Central memory CD8-positive, alpha-beta T cell (primary cell): ENCODE measurements at regions not wholly inside any gene's neighbourhood (a gene's known extent, or its start where the extent isn't known, plus 50 kb on each side); places are given as distances from the start of the nearest gene placed in this dataset.
"Not testable (repeated sequence)": the region's sequence is repeated elsewhere in the genome, so short reads cannot be mapped to it uniquely, and the experiment has no call there.

ENCODE experiments used
- ATAC-seq: fragments of 150-1000 bp; cut with Tn5 transposase; replicated peaks from 2 replicates; pipeline ENCODE4 v1.10.0; 2022; ENCODE audit warnings: mild to moderate bottlenecking, moderate FRiP score, moderate number of reproducible peaks; ENCODE audit not compliant: poor library complexity, severe bottlenecking; ENCODE audit errors: extremely low read depth
- DNase-seq, 2 donors: peaks; one replicate each; pipeline ENCODE4 v3.0.0; 2021; ENCODE audit warnings: low spot score in 2 of 2
- H3K27ac Mint-ChIP-seq: one replicate; pipeline ENCODE4 v1.8.0; 2022; ENCODE audit warnings: low read depth, mild to moderate bottlenecking, moderate library complexity, mixed read lengths
- H3K27me3 Mint-ChIP-seq: one replicate; pipeline ENCODE4 v1.8.0; 2022; ENCODE audit warnings: mixed read lengths
- H3K36me3 Mint-ChIP-seq: one replicate; pipeline ENCODE4 v1.8.0; 2022; ENCODE audit warnings: mild to moderate bottlenecking, moderate library complexity, mixed read lengths; ENCODE audit not compliant: insufficient read depth
- H3K4me1 Mint-ChIP-seq: one replicate; pipeline ENCODE4 v1.8.0; 2022; ENCODE audit warnings: mixed read lengths
- H3K4me3 Mint-ChIP-seq: one replicate; pipeline ENCODE4 v1.8.0; 2022; ENCODE audit warnings: mild to moderate bottlenecking, moderate library complexity, mixed read lengths
- H3K9me3 Mint-ChIP-seq: one replicate; pipeline ENCODE4 v1.8.0; 2022; ENCODE audit warnings: mixed read lengths

DNA sequence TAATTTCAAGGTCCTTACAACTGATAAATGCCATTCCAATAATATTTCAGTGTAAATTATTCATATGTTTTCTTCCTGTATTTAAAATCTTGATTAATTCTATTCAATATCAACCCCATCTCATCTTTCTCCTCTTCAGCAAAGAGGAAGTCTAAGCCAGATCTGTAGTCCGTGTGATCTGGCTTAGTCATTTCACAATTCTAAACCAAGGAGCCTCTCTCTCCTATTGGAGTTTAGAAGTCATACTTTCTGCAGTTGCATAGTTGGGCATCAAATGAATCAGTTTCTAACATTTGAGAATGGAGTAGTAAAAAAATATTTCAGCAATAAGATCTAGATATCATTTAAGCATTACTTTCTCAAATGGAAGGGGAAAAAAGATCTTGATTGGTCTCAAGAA lies 354.9 kb downstream of the JRKL start:
- Mint-ChIP-seq H3K27me3 (no peaks in the 10 kb centered on the region), H3K4me1 (no peaks in the 10 kb centered on the region), H3K9me3 (peaks cover 6% of the 10 kb centered on the region), H3K27ac (no peak overlapping the region), H3K36me3 (no peaks in the 10 kb centered on the region), H3K4me3 (no peak overlapping the region)
- no peak for DNase-seq
- no peak for ATAC-seq

DNA sequence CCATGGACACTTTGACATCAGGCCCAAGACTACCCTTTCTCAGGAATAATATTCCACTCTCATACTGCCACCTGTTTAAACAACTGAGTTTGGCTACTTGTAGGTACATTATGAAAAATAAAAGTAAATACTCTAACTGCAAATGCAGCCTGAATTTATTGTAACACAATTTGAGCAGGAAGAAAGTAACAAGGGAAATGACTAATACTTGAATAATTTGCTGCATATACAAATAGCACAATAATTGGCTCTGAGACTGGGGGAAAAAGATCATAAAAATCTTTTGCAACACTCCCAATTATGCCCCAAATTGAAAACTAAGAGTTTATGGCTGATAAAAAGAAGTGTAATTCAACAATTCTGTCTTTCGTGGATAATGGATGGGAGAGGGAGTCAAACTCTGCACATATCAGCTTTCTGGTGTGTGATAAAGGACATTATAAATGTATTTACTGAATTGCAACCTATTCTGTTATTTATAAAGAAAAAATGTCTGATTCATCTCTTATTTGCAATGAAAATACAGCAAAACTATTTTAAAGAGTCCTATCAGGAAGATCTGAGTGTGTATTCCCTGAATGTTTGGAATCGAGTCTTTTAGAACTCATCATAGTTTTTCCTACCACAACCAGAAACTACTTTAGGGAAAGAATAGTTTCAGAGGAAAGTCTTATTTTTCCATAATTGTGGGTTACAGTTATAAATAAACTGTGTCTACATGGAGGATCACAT lies 359.0 kb downstream of the JRKL start:
- Mint-ChIP-seq H3K27me3 (no peaks in the 10 kb centered on the region), H3K4me1 (no peaks in the 10 kb centered on the region), H3K9me3 (peaks cover 5% of the 10 kb centered on the region), H3K4me3 (no peak overlapping the region), H3K36me3 (no peaks in the 10 kb centered on the region), H3K27ac (no peak overlapping the region)
- no peak for ATAC-seq
- DNase-seq = no peak

- not testable (repeated sequence) for H3K27ac Mint-ChIP-seq, ATAC-seq, H3K36me3 Mint-ChIP-seq, DNase-seq, H3K27me3 Mint-ChIP-seq, H3K4me3 Mint-ChIP-seq, H3K4me1 Mint-ChIP-seq
- H3K9me3 Mint-ChIP-seq = peaks cover 12% of the 10 kb centered on the region
These were observed 362.0 kb downstream of the JRKL start for GRCh38 chr11:96751807-96752206.

DNA sequence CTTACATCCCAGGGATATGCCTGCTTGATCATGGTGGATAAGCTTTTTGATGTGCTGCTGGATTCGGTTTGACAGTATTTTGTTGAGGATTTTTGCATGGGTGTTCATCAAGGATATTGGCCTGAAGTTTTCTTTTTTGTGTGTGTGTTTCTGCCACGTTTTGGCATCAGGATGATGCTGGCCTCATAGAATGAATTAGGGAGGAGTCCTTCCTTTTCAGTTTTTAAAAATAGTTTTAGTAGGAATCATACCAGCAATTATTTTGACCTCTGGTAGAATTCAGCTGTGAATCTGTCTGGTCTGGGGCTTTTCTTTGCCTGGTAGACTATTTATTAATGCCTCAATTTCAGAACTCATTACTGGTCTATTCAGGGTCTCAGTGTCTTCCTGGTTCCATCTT lies 362.4 kb downstream of the JRKL start:
- H3K9me3 Mint-ChIP-seq = peaks cover 12% of the 10 kb centered on the region

GRCh38 chr11:96753997-96754396 lies 364.2 kb downstream of the JRKL start:
- H3K9me3 Mint-ChIP-seq = peaks cover 14% of the 10 kb centered on the region
- no peak for ATAC-seq
- no peak overlapping the region for H3K4me3 Mint-ChIP-seq
- no peak overlapping the region for H3K27ac Mint-ChIP-seq
- H3K36me3 Mint-ChIP-seq = no peaks in the 10 kb centered on the region
- DNase-seq = no peak
- H3K27me3 Mint-ChIP-seq = no peaks in the 10 kb centered on the region
- H3K4me1 Mint-ChIP-seq = no peaks in the 10 kb centered on the region

More for the DNA sequence above, 362.4 kb downstream of the JRKL start:
- H3K36me3 Mint-ChIP-seq = no peaks in the 10 kb centered on the region
- no peak overlapping the region for H3K27ac Mint-ChIP-seq
- DNase-seq = no peak
- ATAC-seq = no peak
- no peak overlapping the region for H3K4me3 Mint-ChIP-seq
- H3K4me1 Mint-ChIP-seq = no peaks in the 10 kb centered on the region
- H3K27me3 Mint-ChIP-seq = no peaks in the 10 kb centered on the region

- ATAC-seq = no peak
- Mint-ChIP-seq H3K9me3 (peaks cover 17% of the 10 kb centered on the region), H3K4me3 (no peak overlapping the region), H3K36me3 (no peaks in the 10 kb centered on the region), H3K27me3 (no peaks in the 10 kb centered on the region), H3K4me1 (no peaks in the 10 kb centered on the region), H3K27ac (no peak overlapping the region)
- DNase-seq = no peak
These were observed 365.4 kb downstream of the JRKL start for GRCh38 chr11:96755209-96755608.

DNA sequence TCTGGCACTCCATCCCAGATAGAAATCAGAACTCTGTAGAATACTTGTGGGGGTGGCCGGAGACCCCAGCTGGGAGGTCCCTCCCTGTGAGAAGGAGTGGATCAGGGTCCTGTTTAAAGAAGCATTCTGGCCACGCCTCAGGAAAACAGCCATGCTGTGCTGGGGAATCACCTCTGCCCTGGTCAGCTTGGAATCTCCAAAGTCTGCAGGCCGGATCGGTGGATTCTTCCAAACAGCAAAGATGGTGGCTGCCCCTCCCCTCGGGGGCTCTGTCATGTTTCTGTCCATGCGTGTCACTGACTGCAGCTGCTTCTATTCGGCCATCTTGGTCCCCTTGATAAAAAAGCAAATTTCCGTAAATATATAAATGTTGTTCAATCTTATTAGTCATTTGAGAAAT lies 365.9 kb downstream of the JRKL start:
- no peak for ATAC-seq
- no peak overlapping the region for H3K4me3 Mint-ChIP-seq
- no peaks in the 10 kb centered on the region for H3K4me1 Mint-ChIP-seq
- H3K9me3 Mint-ChIP-seq = peaks cover 17% of the 10 kb centered on the region
- H3K27me3 Mint-ChIP-seq = no peaks in the 10 kb centered on the region
- H3K27ac Mint-ChIP-seq = no peak overlapping the region
- no peaks in the 10 kb centered on the region for H3K36me3 Mint-ChIP-seq
- no peak for DNase-seq

GRCh38 chr11:96758957-96759356 lies 369.1 kb downstream of the JRKL start:
- ATAC-seq (no peak), DNase-seq (no peak)
- Mint-ChIP-seq H3K4me1 (no peaks in the 10 kb centered on the region), H3K36me3 (no peaks in the 10 kb centered on the region), H3K27me3 (no peaks in the 10 kb centered on the region), H3K9me3 (peaks cover 14% of the 10 kb centered on the region), H3K27ac (no peak overlapping the region), H3K4me3 (no peak overlapping the region)

DNA sequence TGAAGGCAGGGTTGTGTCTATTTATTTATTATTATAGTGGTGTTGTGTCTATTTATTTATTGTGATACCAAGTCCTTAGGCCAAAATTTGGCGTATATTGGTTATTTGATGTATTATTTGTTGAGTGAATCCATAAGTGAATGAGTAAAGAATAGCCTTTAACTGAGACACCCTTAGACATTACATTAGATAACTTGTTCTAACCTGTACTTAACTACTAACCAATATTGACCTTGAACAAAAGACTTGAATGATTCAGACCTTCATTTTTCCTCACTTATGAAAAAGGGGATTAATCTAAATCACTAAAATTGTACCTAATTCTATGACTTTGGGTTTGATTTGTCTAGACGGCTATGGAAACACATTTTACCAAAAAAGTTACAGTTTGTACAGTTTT lies 370.5 kb downstream of the JRKL start:
- Mint-ChIP-seq H3K36me3 (no peaks in the 10 kb centered on the region), H3K4me1 (no peaks in the 10 kb centered on the region), H3K4me3 (no peak overlapping the region), H3K27ac (no peak overlapping the region), H3K9me3 (peaks cover 18% of the 10 kb centered on the region), H3K27me3 (no peaks in the 10 kb centered on the region)
- no peak for DNase-seq
- ATAC-seq = no peak

- Mint-ChIP-seq H3K4me3 (no peak overlapping the region), H3K9me3 (peaks cover 18% of the 10 kb centered on the region), H3K27ac (no peak overlapping the region), H3K4me1 (no peaks in the 10 kb centered on the region), H3K36me3 (no peaks in the 10 kb centered on the region), H3K27me3 (no peaks in the 10 kb centered on the region)
- no peak for ATAC-seq
- no peak for DNase-seq
These were observed 371.0 kb downstream of the JRKL start for GRCh38 chr11:96760815-96761214.

DNA sequence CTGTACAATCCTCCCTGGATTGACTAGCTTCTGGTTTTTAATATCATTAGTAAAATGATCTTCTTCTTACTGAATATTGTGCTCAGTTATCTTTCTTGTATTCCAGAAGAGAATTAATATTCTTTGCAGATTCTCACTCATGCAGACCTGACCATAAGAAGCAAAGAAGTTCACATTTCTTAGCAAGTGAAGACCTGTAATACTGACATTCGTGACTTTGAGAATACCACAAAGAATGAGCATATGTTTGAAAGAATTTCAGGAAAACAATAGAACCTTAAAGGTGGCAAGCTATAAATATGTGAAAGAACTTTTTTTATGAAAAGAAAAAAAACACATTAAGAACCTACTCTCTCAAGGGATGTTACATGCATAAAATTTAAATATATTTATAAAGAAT lies 371.6 kb downstream of the JRKL start:
- Mint-ChIP-seq H3K27me3 (no peaks in the 10 kb centered on the region), H3K9me3 (peaks cover 18% of the 10 kb centered on the region), H3K4me1 (no peaks in the 10 kb centered on the region), H3K4me3 (no peak overlapping the region), H3K27ac (no peak overlapping the region), H3K36me3 (no peaks in the 10 kb centered on the region)
- no peak for ATAC-seq
- no peak for DNase-seq

DNA sequence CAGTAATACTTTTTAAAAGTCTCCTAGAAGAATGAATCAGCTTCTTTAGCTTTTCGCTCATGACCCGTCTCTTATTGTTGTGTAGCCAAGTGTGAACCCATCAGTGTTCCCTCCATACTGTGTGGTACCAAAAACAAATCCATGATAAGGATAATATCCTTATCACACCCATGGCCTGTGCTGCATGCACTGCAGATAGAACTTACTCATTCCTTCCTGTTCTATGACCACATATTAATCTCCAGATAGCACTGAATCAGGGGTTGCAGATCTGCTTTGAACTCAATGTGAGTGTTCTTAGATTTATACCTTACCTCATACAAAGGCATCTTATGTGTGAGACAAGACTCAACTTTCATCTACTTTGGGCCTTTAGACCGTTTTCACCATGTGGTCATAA lies 373.4 kb downstream of the JRKL start:
- DNase-seq = no peak
- no peak overlapping the region for H3K27ac Mint-ChIP-seq
- H3K9me3 Mint-ChIP-seq = peaks cover 18% of the 10 kb centered on the region
- no peaks in the 10 kb centered on the region for H3K4me1 Mint-ChIP-seq
- ATAC-seq = no peak
- H3K4me3 Mint-ChIP-seq = no peak overlapping the region
- no peaks in the 10 kb centered on the region for H3K36me3 Mint-ChIP-seq
- H3K27me3 Mint-ChIP-seq = no peaks in the 10 kb centered on the region

DNA sequence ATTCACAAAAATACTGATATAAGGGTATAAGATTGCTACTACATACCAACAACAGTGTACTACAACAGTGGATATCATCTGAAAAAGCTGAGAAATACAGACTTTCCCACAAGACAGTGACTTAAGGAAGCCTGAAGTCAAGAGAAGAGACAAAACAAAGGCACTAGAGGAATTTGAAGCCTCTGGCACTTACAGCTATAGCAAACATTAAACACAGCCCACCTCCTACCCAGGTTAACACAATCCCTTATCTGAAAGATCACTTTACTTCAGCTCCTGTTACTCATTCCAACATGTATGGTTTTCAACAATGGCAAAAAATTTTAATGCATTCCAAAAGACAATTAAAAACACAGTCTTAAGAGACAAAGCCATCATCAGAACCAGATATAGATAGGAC lies 388.5 kb downstream of the JRKL start:
- H3K4me3 Mint-ChIP-seq = no peak overlapping the region
- DNase-seq (no peak), ATAC-seq (no peak)
- H3K9me3 Mint-ChIP-seq = peaks cover 6% of the 10 kb centered on the region
- no peaks in the 10 kb centered on the region for H3K27me3 Mint-ChIP-seq
- no peaks in the 10 kb centered on the region for H3K4me1 Mint-ChIP-seq
- H3K36me3 Mint-ChIP-seq = no peaks in the 10 kb centered on the region
- no peak overlapping the region for H3K27ac Mint-ChIP-seq
